ENCODE measurements at regions not wholly inside any gene's neighbourhood (a gene's known extent, or its start where the extent isn't known, plus 50 kb on each side); places are given as distances from the start of the nearest gene placed in this dataset.
"Not testable (repeated sequence)": the region's sequence is repeated elsewhere in the genome, so short reads cannot be mapped to it uniquely, and the experiment has no call there.

- DNase-seq (ENCODE audit: low read depth in 2 of 2), result no peak
Measured at GRCh38 chr7:35971133-35971891, 170.5 kb downstream of the SEPTIN7 start.

GRCh38 chr7:35975851-35976454 is 175.1 kb downstream of the SEPTIN7 start:
- DNase-seq (ENCODE audit: low read depth in 2 of 2), result peak in 1 of 2 donors; percentile 39

GRCh38 chr7:35978816-35979640 is 174.0 kb upstream of the EEPD1 start:
- not testable (repeated sequence) for DNase-seq (ENCODE audit: low read depth in 2 of 2)

GRCh38 chr7:35982600-35982999 is 170.5 kb upstream of the EEPD1 start:
- no peak for DNase-seq (ENCODE audit: low read depth in 2 of 2)

- DNase-seq (ENCODE audit: low read depth in 2 of 2), result no peak
Measured at GRCh38 chr7:35983626-35984025, 169.4 kb upstream of the EEPD1 start.

GRCh38 chr7:35985126-35985754 is 167.8 kb upstream of the EEPD1 start:
- DNase-seq (ENCODE audit: low read depth in 2 of 2), result peak; percentile 68 to 72

- no peak for DNase-seq (ENCODE audit: low read depth in 2 of 2)
Measured at GRCh38 chr7:35987016-35987415, 166.0 kb upstream of the EEPD1 start.

- DNase-seq (ENCODE audit: low read depth in 2 of 2), result no peak
Measured at GRCh38 chr7:35988105-35988504, 164.9 kb upstream of the EEPD1 start.

GRCh38 chr7:35988818-35989217 is 164.2 kb upstream of the EEPD1 start:
- DNase-seq (ENCODE audit: low read depth in 2 of 2), result no peak

GRCh38 chr7:35991511-35992232 is 161.4 kb upstream of the EEPD1 start:
- DNase-seq (ENCODE audit: low read depth in 2 of 2), result peak in 1 of 2 donors; percentile 10

- no peak for DNase-seq (ENCODE audit: low read depth in 2 of 2)
Measured at GRCh38 chr7:35992436-35992835, 160.6 kb upstream of the EEPD1 start.

GRCh38 chr7:35993113-35993512 is 159.9 kb upstream of the EEPD1 start:
- no peak for DNase-seq (ENCODE audit: low read depth in 2 of 2)

GRCh38 chr7:35993676-35994606 is 159.1 kb upstream of the EEPD1 start:
- DNase-seq (ENCODE audit: low read depth in 2 of 2), result no peak

- no peak for DNase-seq (ENCODE audit: low read depth in 2 of 2)
Measured at GRCh38 chr7:35995334-35995733, 157.7 kb upstream of the EEPD1 start.

- no peak for DNase-seq (ENCODE audit: low read depth in 2 of 2)
Measured at GRCh38 chr7:35998481-35998880, 154.6 kb upstream of the EEPD1 start.

GRCh38 chr7:36001546-36001945 is 151.5 kb upstream of the EEPD1 start:
- DNase-seq (ENCODE audit: low read depth in 2 of 2), result no peak

GRCh38 chr7:36002900-36003299 is 150.2 kb upstream of the EEPD1 start:
- DNase-seq (ENCODE audit: low read depth in 2 of 2), result no peak

GRCh38 chr7:36003343-36003742 is 149.7 kb upstream of the EEPD1 start:
- DNase-seq (ENCODE audit: low read depth in 2 of 2), result no peak

GRCh38 chr7:36005293-36005692 is 147.8 kb upstream of the EEPD1 start:
- DNase-seq (ENCODE audit: low read depth in 2 of 2), result no peak

- no peak for DNase-seq (ENCODE audit: low read depth in 2 of 2)
Measured at GRCh38 chr7:36005876-36006275, 147.2 kb upstream of the EEPD1 start.
